HG03139 (cell line): ENCODE measurements at regions not wholly inside any gene's neighbourhood (a gene's known extent, or its start where the extent isn't known, plus 50 kb on each side); places are given as distances from the start of the nearest gene placed in this dataset.
A peak's percentile ranks its signal among the peaks of the same experiment; 100 is the strongest.

Experiments
- ATAC-seq: cut with Tn5 transposase; IDR thresholded peaks from one replicate; pipeline ENCODE4 v1.9.1; 2021; ENCODE audit not compliant: unreplicated experiment

DNA sequence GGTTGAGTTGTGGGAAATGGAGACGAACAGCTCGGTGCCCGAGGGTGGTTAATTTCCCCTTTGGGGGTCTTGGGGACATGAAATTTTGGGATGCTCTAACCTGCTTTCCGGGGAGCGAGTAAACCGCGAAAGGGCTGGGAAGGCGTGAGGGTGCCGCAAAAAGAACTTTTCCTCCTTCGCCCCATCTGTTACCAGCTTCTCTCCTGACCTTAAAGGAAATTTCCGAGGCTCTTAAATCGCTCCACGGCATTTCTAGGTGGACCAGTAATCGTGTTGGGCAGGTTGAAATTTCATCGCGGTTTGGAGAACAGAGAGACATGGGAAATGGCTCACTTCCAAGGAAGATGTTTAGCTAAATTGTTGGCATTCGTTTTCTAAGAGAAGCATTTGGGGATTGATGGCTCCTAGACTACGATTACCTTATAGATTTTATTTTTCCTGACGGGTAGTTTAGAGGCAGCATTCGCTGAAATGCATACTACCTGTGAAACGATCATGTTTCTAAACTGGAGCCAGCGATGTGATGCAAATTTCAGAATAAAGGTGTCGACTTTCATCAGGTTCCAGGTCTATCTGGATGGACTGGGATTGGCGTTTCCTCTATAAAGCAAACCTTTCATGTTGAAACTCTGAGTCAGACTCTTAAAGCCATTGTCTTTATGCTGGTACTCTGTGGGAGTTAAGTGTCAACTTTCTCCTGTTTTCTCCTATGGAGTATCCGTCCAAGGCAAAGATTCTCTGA, 414.5 kb downstream of the PCNX1 start:
- ATAC-seq, result no peak

DNA sequence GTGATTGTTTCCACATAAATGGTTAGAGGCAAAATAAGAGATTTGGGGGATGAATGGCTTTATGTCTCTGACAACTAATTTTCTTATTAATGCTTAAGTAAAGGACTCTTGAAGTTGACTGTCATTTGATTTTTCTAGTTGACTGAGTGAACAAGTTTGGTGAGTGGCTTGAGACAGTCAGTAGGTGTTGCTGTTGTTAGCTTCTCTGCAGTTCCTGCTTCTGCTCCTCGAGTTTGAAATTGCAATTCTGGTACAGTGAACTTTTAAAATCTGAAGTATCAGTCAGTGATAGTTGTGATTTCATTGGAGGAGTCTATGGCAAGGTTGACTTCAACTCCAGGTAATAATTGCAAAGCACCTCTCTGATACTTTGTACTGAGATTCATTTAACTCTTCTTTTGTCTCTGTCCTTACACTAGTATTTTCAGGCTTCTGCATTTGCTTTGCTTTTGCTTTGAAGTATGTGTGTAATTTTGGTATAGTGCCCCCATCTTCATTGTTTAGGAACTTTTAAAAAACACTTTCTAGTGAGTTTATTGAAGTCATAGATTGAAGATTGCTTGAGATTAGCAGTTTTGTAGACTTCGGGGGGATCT, 415.5 kb downstream of the PCNX1 start:
- no peak for ATAC-seq

GRCh38 chr14:71324767-71325272, 417.6 kb downstream of the PCNX1 start:
- no peak for ATAC-seq

- ATAC-seq, result no peak
Measured at GRCh38 chr14:71327691-71328090, 420.4 kb downstream of the PCNX1 start.

DNA sequence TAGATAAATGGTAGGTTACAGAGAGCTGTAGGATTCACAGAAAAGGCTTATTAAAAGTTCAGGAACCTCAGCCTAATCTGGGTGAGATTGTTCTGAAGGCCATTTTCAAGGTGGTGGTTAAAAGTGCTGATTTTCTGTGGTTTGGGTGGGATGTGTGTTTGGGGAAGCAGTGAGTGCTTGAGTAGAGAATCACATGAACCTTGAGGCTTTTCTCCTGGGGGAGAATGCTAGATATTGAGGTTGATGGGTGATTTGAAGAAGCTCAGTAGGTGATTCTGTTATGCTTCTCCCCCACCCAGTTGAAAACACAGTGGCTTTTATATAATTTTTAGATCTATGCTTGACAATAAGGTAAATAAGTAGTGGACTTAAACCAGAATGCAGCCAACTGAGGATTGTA, 420.9 kb downstream of the PCNX1 start:
- peak; percentile 47 for ATAC-seq

GRCh38 chr14:71328954-71329353, 421.7 kb downstream of the PCNX1 start:
- no peak for ATAC-seq

DNA sequence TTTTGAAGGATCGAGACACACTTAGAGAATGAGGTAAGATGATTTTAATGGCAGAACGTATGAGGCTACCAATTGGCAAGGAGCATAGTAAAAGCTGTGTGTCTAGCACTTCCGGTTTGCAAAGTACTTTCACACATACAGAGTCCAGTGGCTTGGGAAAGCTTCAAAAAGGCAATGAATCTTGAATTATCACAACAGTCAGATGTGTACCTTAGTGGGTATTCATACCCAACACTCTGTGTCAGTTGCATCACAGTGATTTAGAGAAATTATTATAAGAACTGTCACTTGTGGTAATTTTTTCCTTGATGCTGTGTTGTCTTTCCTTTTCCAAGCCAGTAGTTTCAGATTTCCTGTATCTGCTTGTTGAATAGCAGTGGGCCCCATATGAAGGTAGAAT, 424.1 kb downstream of the PCNX1 start:
- ATAC-seq, result no peak

DNA sequence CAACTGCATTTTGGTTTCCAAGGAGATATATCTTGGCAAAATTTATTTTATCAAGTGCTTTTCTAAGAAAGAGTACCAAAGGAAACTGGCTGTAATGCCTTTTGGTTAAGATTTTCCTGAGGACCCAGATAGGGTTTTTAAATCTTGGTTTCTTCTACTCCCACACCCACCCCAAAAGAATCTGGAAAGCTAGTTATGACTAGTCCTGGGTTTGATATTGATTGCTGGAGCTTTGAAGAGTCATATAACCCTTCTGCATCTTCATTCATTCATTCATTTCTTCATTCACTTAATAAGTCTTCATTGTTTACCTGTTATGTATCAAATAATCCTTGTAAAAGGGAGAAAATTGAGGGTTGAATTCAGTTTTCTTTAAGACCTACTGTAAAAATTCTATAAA, 425.2 kb downstream of the PCNX1 start:
- no peak for ATAC-seq

- no peak for ATAC-seq
Measured at GRCh38 chr14:71333705-71334104, 426.4 kb downstream of the PCNX1 start.

- no peak for ATAC-seq
Measured at GRCh38 chr14:71336489-71337192, 429.4 kb downstream of the PCNX1 start.

DNA sequence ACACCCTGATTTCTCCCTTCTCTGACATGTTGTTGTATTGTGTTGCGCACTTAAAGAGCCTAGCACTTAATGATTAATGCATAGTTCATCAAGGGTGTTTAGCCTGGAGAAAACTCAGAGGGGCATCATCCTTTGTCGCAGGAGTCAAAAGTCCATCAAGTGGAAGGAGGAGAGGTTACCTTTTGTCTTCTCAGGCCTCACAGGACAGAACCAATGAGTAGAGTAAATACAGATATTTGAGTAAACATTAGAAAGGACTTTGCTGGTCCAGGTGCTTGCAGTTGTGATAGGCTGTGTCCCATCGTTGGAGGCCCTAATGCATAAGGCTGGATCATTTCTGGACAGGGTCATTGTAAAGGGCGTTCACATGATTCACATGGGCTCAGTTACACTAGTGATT, 430.9 kb downstream of the PCNX1 start:
- no peak for ATAC-seq

GRCh38 chr14:71339650-71340415, 432.6 kb downstream of the PCNX1 start:
- ATAC-seq, result no peak

GRCh38 chr14:71341156-71341555, 433.9 kb downstream of the PCNX1 start:
- no peak for ATAC-seq

GRCh38 chr14:71343724-71344123, 436.5 kb downstream of the PCNX1 start:
- no peak for ATAC-seq

- ATAC-seq, result no peak
Measured at GRCh38 chr14:71344506-71344905, 437.2 kb downstream of the PCNX1 start.

DNA sequence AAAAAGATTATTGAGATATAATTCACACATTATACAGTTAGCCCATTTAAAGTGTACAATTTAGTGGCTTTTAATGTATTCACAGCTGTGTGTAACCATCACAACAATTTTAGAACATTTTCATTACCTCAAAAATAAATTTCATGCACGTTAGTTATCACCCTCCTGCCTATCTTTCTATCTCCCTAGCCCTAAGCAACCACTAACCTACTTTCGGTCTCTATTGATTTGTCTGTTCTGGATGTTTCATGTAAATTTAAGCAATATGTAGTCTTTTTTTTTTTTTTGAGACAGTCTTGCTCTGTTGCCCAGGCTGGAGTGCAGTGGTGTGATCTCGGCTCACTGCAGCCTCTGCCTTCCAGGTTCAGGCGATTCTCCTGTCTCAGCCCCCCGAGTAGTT, 439.4 kb downstream of the PCNX1 start:
- no peak for ATAC-seq

DNA sequence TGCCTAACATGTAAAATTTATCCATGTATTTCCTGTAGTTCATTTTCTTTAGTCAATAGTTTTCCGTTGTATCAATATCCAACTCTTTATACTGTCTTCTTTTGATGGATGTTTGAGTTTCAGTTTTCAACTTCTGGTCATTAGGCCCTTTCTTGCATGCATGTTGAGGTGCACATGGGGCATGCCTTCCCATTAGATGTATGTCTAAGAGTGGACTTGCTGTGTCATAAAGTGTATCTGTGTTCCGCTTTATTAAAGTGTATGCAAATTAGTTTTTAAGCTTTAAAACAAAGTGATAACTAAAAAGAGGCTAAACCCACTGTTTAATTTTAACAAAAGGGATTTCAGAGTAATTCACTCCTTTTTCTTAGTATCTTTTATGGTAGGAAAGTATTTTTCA, 441.1 kb downstream of the PCNX1 start:
- no peak for ATAC-seq

DNA sequence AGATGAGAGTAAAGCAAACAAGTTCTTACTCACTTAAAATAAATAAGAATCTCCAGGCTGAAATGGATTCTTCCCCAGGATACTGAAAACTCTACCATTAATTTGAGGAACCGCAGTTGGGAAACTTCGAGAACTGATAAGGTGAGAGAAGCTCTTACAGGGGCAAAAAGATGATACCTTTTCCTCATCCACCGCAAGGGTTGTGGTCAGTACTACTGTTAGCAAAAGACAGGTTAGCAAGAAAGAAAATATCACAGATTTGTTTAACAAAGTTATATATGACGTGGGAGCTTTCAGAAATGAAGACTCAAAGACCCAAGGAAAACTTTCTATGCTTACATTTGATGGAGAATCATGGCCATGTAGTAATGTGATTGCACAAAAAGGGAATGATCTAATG, 441.6 kb downstream of the PCNX1 start:
- ATAC-seq, result no peak

DNA sequence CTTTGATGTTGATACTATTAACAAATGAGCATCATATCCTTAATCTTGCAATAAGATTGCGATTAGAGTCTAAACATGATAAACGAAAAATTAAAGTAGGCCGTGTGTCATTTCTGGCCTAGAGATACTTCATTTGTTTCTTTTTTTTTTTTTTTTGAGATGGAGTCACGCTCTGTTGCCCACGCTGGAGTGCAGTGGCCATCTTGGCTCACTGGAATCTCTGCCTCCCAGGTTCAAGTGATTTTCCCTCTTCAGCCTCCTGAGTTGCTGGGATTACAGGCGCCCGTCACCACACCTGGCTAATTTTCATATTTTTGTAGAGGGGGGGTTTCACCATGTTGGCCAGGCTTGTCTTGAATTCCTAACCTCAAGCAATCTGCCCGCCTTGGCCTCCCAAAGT, 446.9 kb downstream of the PCNX1 start:
- no peak for ATAC-seq

GRCh38 chr14:71354801-71355200, 447.5 kb downstream of the PCNX1 start:
- ATAC-seq, result no peak
